Keratinocyte (primary cell): ENCODE measurements at regions not wholly inside any gene's neighbourhood (a gene's known extent, or its start where the extent isn't known, plus 50 kb on each side); places are given as distances from the start of the nearest gene placed in this dataset.

Experiments
- DNase-seq: peaks from one replicate; pipeline ENCODE4 v3.0.0-alpha.2; 2011; ENCODE audit warnings: low read depth, missing footprints, low spot score
- FAIRE-seq: peaks from 2 replicates; lab custom pipeline; 2011; peaks lifted over from hg19 to GRCh38; lab: Jason Lieb, UNC
- H2AFZ ChIP-seq: 2 replicates; pipeline ENCODE4 v1.6.0; 2012; ENCODE audit warnings: low read length, control low read depth, inconsistent platforms; ENCODE audit not compliant: control insufficient read depth
- H3K27ac ChIP-seq: 2 replicates; pipeline ENCODE4 v1.5.1; 2011; ENCODE audit warnings: low read length; ENCODE audit not compliant: control insufficient read depth, insufficient read depth
- H3K27me3 ChIP-seq: 3 replicates; pipeline ENCODE4 v1.6.0; 2011; ENCODE audit warnings: low read length; ENCODE audit not compliant: control insufficient read depth, insufficient read depth; ENCODE audit errors: extremely low read depth
- H3K36me3 ChIP-seq, 2 experiments: 2 replicates in 1 of 2; 3 replicates in 1 of 2; pipeline ENCODE4 v1.5.1; 2011; ENCODE audit warnings: low read length in 2 of 2, mild to moderate bottlenecking in 1 of 2; ENCODE audit not compliant: control insufficient read depth in 2 of 2, insufficient read depth in 2 of 2; ENCODE audit errors: extremely low read depth in 1 of 2
- H3K4me1 ChIP-seq: 3 replicates; pipeline ENCODE4 v1.5.1; 2011; ENCODE audit warnings: low read length; ENCODE audit not compliant: control insufficient read depth, insufficient read depth; ENCODE audit errors: extremely low read depth
- H3K4me2 ChIP-seq: 3 replicates; pipeline ENCODE4 v1.6.0; 2011; ENCODE audit warnings: low read depth, low read length; ENCODE audit not compliant: control insufficient read depth, insufficient read depth; ENCODE audit errors: extremely low read depth
- H3K4me3 ChIP-seq, 3 experiments: fragments of 200-600 bp in 1 of 3; sonication (generic) in 1 of 3; 2 replicates in 2 of 3; 3 replicates in 1 of 3; pipeline ENCODE4 v1.5.1; 2011 to 2016; ENCODE audit warnings: low read length in 3 of 3, mild to moderate bottlenecking in 3 of 3, control low read depth in 2 of 3, inconsistent platforms in 1 of 3, low read depth in 1 of 3, mixed read lengths in 1 of 3, mixed run types in 1 of 3, moderate library complexity in 1 of 3; ENCODE audit not compliant: control insufficient read depth in 2 of 3, insufficient read depth in 2 of 3; ENCODE audit errors: extremely low read depth in 1 of 3
- H3K79me2 ChIP-seq: 2 replicates; pipeline ENCODE4 v1.6.0; 2012; ENCODE audit warnings: low read length; ENCODE audit not compliant: control insufficient read depth, insufficient read depth
- H3K9ac ChIP-seq: 3 replicates; pipeline ENCODE4 v1.6.0; 2011; ENCODE audit warnings: low read length; ENCODE audit not compliant: control insufficient read depth, insufficient read depth; ENCODE audit errors: extremely low read depth
- H3K9me1 ChIP-seq: 3 replicates; pipeline ENCODE4 v1.6.0; 2011; ENCODE audit warnings: low read length; ENCODE audit not compliant: control insufficient read depth, insufficient read depth; ENCODE audit errors: extremely low read depth
- H3K9me3 ChIP-seq: 2 replicates; pipeline ENCODE4 v1.5.1; 2012; ENCODE audit warnings: low read depth, low read length; ENCODE audit not compliant: control insufficient read depth
- H4K20me1 ChIP-seq: 3 replicates; pipeline ENCODE4 v1.6.0; 2011; ENCODE audit warnings: low read length; ENCODE audit not compliant: control insufficient read depth, insufficient read depth; ENCODE audit errors: extremely low read depth
- CTCF ChIP-seq, 3 experiments: IDR thresholded peaks in 1 of 3; conservative IDR thresholded peaks in 1 of 3; optimal IDR thresholded peaks in 1 of 3; 2 replicates in 2 of 3; 3 replicates in 1 of 3; pipeline versions ENCODE3 to v1.5.1; 2011; ENCODE audit warnings: low read length in 3 of 3, mild to moderate bottlenecking in 3 of 3, moderate library complexity in 2 of 3, control low read depth in 1 of 3, inconsistent platforms in 1 of 3; ENCODE audit not compliant: insufficient read depth in 2 of 3; ENCODE audit errors: extremely low read depth in 1 of 3
- EZH2 ChIP-seq: IDR thresholded peaks from one replicate; pipeline ENCODE4 v1.6.1; 2012; ENCODE audit warnings: inconsistent platforms, mild to moderate bottlenecking, low read length, moderate library complexity
- dilution Hi-C: fragments of 300-500 bp; cut with MboI; formaldehyde crosslinking; loops from one replicate; pipeline ENCODE4 v1.7.0; 2020; ENCODE audit warnings: low sequenced_read_pairs; ENCODE audit not compliant: extremely low pct_ligation_motif_present

- TF ChIP-seq EZH2 (no peak), CTCF (optimal IDR thresholded peaks at IDR 0.05 in 1 of 3, IDR thresholded peaks at IDR 0.05 in 1 of 3, conservative IDR thresholded peaks at IDR 0.05 in 1 of 3; ENCODE audit: extremely low read depth in 1 of 3, insufficient read depth in 2 of 3, low read length in 3 of 3) (no peak)
- no peaks in the 10 kb centered on the region for H4K20me1 ChIP-seq
- H3K27ac ChIP-seq, result no peak overlapping the region
- no peaks in the 10 kb centered on the region for H3K79me2 ChIP-seq
- no peaks in the 10 kb centered on the region for H3K36me3 ChIP-seq
- H3K9ac ChIP-seq, result no peak overlapping the region
- H3K9me3 ChIP-seq, result no peaks in the 10 kb centered on the region
- H3K4me1 ChIP-seq, result peaks cover 20% of the 10 kb centered on the region
- no peak for FAIRE-seq
- no peak overlapping the region for H2AFZ ChIP-seq
- H3K27me3 ChIP-seq, result no peaks in the 10 kb centered on the region
- H3K4me2 ChIP-seq, result no peak overlapping the region
- dilution Hi-C loops, result no loop called here
- no peak for DNase-seq
- no peaks in the 10 kb centered on the region for H3K9me1 ChIP-seq
- no peak overlapping the region for H3K4me3 ChIP-seq
Observed at GRCh38 chr9:107188376-107188775, 94.7 kb upstream of the RAD23B start.

GRCh38 chr9:107190061-107190935, 92.8 kb upstream of the RAD23B start:
- Histone ChIP-seq H2AFZ (no peak overlapping the region), H3K27me3 (no peaks in the 10 kb centered on the region), H3K9ac (no peak overlapping the region), H3K4me1 (peaks cover 20% of the 10 kb centered on the region), H3K9me3 (no peaks in the 10 kb centered on the region), H3K4me2 (peak overlapping the region; percentile 69), H3K79me2 (no peaks in the 10 kb centered on the region), H3K36me3 (no peaks in the 10 kb centered on the region), H3K27ac (no peak overlapping the region), H3K9me1 (no peaks in the 10 kb centered on the region), H4K20me1 (no peaks in the 10 kb centered on the region), H3K4me3 (peak overlapping the region in 1 of 3 experiments; percentile 20)
- FAIRE-seq, result peak; percentile 91
- TF ChIP-seq CTCF (optimal IDR thresholded peaks at IDR 0.05 in 1 of 3, IDR thresholded peaks at IDR 0.05 in 1 of 3, conservative IDR thresholded peaks at IDR 0.05 in 1 of 3; ENCODE audit: extremely low read depth in 1 of 3, insufficient read depth in 2 of 3, low read length in 3 of 3) (no peak), EZH2 (no peak)
- DNase-seq, result peak; percentile 19
- dilution Hi-C loops, result no loop called here
